GM19025 (cell line): ENCODE measurements at regions not wholly inside any gene's neighbourhood (a gene's known extent, or its start where the extent isn't known, plus 50 kb on each side); places are given as distances from the start of the nearest gene placed in this dataset.
A peak's percentile ranks its signal among the peaks of the same experiment; 100 is the strongest.

Experiments
- ATAC-seq: cut with Tn5 transposase; IDR thresholded peaks from one replicate; pipeline ENCODE4 v1.9.1; 2021; ENCODE audit warnings: mild to moderate bottlenecking, low read depth, moderate library complexity; ENCODE audit not compliant: unreplicated experiment

DNA sequence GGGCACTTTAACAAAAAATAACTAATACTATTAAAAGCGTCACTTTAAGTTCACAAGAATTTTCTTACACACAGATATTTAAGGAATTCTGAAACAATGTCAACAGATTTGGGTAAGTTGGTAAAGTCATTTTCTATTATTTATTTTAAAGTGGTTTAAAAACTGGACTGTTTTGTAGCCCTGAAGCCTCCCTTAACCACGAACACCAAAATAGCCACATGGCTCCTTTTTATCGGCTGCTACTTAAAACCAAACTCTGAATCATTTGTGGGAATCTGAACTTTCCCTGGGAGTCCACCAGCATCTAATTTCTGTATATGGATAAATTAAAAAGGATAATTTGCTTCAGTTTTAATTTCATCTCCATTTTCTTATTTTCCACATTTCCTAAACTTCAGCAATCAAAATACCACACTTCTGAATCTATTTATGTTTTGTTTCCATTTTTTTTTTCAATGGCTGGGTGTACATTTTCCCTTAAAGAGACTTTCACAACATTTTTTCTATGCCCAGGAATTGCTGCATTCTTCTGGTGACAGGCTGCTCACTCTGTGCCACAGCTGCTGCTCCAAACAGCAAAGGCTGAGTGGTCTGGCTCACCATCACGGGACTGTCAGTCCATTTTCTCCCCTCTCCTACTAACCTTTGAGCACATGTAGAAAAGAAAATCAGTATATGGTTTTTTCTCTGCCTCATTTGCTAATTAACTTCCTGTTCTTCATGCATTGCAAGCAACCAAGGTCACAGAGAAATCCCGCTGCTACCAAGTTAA is 255.5 kb upstream of the KCNJ16 start:
- ATAC-seq = no peak

DNA sequence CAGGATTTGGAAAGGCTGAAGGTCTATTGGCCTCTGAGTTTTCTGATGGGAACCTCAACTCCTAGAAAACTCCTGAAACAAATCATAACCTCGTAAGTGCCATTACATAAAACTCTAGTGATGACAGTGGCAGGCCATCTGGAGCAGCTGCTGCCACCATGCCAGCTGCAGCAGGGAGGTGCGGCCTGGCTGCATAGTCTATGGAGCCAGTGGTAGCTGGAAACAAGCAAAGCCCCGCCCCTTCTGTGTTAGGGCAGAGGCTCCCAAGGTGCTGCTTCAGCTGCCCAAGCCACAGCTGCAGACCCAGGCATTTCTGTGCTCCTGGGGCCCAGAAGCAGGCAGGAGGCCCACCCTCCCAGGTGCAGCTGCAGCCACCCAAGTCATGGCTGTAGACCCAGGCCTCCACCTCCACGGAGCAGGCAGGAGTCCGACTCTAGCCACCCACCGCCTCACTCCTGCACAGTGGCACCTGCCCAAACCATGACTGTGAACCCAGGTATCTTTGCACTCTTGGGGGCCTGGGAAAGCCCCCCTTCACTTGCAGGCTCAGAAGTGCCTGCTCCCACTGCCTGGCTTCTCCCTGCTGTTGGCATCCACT is 254.1 kb upstream of the KCNJ16 start:
- no peak for ATAC-seq

DNA sequence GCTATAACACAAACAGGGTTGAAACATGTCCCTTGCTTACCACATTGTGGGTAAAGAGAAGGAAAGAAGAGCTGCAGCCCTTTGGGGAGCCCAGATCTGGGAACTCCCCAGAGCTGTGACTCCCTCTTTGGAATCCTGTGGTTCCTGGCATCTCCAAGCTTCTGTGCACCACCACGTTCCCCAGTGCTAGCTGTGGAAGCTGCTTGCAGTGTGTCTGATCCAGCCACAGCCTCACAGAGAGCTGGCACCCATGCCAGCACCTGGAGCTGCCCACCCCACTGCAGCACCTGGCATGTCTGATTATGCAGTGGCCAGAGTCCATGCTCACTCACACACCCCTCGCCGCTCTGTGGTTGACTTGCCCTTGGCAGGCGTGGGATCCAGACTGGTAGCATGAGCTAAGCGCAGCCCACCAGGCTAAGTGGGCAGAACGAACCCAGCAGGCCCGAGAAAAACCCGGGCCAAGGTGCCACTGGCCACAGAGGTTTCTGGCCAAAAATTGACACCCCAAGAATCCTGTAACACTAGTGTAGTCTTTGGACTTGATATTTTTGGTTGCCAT is 252.6 kb upstream of the KCNJ16 start:
- ATAC-seq = no peak

DNA sequence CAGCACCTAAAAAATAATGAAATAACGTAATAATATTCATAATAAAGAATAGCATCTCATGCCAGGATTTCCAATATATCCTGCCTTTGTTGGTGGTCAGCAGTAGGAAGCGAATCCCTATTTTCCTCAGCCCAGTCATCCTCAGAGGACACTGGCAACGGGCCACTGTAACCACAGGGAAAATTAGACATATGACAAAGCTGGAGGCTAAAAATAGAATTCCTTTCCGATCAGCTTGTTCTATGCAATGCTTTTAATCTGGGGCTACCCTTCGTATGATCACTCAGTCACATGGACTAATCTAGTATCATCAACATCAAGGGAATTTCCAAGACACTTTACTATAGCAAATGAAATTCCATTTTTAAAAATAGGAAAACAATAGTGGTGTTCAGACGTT is 246.9 kb upstream of the KCNJ16 start:
- ATAC-seq = no peak

DNA sequence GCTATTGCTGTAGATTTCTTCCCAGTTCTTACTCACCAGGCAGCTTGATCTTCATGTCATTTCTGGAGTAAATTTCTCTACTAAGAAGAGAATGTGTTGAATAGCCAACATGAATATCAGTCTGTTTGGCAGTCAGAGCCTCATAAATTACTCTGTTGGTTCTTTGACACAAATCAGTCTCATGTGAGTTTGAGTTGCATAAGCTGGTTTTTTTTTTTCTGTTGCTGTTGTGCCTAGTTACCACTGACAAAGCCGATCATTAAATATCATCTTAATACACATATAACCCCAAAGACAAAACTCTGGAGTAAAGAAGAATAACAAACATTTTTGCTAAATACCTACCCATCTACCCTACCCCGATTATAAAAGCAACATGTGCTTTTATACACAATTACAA is 240.5 kb upstream of the KCNJ16 start:
- ATAC-seq = no peak

DNA sequence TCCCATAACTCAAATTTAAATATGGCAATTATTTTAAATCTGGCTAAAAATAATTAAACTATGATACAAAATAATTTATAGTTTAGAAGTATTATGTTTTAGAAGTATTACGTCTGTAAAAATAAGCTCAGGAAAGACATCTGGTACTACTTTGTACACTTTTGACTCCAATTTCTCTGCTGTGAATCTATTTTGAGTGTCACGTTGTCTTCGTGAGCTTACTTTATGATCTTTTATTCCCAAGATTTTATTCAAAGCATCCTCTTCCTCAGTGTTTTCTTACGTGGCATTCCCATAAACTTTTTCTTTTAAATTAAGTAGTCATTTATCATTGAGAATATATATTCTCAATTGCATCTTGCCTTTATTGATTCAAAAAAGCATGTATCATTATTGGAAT is 223.3 kb upstream of the KCNJ16 start:
- no peak for ATAC-seq

DNA sequence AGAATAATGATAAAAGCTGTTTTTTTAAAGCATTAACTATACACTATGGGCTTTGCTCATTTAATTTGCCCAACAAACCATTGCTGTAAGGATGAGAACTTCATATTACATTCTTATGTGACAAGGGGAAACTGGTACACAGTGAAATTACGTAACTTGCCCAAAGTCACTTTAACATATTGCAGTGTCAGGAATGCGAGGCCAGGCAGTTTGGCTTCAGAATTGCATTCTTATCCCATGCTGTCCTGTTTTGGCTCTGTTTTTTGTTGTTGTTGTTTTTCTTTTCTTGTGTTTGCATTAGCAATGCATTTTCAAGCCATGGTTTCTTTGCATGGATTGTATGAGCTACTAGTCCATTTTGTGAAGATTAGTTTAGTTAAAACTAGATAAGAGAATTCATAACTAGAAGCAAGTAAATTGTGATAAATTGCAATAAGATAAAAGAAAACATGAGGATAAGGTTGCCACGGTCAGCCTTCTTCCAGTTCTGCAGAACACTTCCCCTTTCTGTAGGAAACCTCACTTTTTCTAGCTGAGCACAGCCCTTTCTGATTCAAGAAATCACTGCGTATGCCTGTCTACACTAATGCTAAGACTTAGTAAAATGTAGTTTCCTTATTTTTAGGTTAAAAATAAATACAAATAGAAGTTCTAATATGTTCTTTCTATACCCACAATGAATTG is 221.3 kb upstream of the KCNJ16 start:
- no peak for ATAC-seq

DNA sequence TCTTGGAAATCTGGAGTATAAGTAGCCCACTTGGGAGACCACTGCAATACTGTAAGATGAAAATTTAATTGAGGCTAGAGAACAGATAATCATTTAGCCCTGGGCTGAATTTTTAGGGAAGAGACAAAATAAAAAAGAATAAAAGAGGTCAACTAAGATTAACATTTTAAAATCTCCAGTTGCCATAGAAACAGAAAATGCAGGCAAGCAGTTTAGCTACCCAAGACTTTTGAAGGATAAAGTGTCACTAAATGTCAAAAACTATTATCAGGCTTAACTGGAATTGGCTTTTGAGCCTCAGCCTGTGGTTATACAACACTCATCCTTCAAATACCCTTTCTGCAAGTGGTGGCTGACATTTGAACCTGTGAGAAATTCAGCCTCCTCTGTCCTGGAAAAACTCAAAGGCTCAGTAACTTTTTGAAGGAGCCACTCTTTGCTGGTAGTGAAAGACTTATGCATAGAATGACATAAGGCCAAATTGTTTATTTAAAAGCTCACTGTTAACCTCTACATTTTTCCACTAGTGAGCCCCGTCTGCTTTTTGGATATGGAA is 220.7 kb upstream of the KCNJ16 start:
- ATAC-seq = no peak

DNA sequence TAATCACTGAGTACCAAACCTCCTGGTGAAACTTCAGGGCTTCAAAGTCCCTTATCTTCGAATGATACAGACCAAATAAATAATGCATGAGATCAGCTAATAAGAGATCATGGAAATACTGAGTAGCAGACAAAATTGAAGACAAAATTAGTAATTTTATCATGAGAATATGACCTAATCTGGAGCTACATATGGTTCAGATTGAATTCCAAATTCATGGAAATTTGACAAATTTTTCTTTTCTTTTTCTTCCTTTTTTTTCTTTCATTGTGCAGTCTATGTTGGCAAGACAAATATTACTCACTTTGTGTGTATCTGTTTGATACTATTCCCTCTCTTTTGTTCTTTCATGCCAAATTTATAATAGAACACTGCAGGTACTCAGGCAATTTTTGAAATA is 218.1 kb upstream of the KCNJ16 start:
- no peak for ATAC-seq

DNA sequence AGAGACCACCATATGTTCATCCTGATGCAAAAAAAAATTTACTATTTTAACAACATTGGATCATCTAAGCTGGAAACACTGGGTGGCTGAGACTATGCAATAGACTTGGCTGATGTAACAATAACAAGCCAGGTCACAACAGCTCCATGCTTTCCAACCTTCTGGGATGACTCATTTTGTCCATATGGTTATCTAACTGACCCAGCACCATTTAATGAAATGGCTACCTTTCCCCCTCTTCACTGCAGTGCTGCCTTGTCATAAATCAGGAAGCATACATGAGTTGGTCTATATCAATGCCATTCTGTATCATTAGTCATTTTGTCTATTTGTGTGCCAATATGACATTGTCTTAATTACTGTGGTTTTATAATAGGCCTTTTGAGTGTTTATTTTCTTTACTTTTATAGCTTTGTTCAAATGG is 217.6 kb upstream of the KCNJ16 start:
- ATAC-seq = no peak

DNA sequence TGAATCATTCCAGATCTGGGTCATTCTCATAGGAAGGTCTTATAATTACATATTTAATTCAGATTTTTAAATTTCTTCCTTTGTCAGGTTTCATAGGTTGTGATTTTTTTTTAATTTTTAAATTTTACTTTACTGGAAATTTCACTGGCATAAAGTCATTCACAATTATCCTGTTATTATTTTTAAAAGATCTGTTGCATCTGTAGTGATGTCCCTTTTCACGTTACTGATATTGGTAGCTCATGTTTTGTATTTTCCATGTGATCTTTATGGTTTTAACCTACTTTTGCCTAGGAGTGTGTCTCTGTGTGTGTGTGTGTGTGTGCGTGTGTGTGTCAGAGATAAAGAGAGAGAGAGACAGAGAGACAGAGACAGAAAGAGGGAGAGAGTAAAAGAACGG is 216.6 kb upstream of the KCNJ16 start:
- ATAC-seq = no peak

DNA sequence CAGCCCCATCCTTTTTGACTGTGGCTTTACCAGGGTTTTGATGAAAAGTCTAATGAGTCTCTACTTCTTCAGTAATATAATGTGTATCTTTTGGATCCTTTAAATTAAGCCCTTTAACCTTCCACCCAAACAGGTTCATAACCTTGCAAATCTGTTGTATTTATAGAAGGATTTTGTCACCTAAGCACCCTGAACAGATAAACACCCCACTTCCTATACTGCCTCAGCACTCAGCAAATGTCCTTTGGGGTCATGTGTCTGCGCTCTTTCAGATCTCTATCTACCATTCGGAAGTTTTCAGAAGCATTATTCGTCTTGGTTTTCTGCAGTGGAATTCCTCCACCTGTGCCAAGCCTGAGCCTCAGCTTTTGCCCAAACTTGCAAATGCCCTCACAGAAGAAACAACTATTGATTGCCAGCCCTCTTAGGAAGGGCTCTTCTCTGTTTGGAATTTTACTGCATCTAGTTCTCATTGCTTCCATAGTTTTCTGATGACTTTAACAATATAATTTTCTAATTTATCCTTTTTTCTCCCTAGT is 214.8 kb upstream of the KCNJ16 start:
- ATAC-seq = no peak

DNA sequence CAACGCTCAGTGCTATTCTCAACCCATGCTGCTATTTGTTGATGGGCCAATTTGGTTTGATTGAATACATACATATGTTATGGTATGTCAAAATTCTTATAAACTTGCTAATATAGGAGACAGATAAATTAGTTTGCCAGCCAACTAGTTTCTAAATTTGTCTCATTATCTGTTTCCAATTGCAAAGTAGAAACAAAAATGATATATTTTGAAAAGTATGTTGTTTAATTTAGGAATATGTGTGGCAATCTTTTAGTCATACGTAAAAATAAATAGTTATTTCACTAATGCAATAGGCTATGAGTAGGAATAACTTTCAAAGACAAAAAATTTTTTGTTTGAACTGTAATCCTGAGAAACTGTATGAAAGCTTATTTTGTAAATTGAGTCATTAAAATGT is 210.6 kb upstream of the KCNJ16 start:
- no peak for ATAC-seq

DNA sequence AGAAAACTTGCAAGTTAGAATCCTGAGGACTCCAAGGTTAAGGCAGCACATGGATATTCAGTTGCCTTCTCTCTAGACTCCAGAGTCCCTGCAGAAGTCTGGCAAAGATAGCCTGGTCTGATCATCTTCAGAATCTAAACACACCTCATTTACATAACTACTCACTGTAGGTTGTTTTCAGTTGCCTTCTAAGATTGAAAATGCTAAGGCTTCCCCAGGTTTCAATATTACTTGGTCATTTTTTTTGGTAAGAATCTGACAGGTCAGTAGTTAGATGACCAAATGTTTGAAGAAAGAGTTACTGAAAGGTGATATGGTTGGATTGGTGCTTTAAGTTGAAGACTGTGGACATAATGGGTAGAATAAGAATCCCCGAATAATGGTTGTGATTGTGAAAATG is 205.4 kb upstream of the KCNJ16 start:
- peak; percentile 71 for ATAC-seq

DNA sequence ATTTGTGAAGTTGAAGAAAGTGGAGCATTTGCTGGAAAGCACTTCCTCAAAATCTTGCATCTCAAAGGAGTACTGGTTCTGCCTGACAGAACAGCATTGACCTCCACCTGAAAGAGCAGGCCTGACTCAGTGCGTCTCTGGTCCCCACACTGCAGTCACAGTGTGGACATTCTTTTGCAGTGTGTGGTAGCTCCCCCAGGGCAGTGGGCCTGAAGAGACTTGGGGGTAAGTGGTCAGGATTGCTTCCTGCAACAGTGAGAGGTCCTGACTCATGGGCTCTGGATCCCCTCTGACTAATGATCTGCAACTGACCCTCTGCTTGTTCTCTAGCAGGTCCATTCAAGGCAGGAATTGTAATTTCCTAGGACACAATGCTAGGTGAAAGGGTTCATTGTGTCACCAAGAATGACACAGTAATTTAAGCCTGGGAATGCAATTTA is 204.9 kb upstream of the KCNJ16 start:
- peak; percentile 36 for ATAC-seq

DNA sequence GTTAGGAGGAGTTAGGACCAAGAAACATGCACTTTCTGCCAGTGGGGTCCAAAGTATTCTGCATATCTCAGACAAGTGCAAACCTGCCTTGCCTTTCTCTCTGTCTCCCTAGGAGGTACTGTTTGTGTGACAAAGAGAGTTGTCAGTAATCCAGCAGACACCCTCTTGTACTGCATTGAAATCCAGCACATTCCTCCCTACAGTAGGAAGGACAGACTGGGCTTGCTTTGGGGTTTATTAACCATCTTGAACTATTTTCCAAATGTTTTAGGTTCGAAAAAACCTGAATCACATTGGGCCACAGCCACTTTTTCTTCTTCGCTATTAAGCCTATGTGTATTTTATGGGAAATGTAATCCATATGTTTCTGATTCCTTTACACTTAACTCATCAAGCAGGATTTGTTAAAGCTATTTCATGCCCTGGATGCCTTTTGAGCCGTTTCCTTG is 204.2 kb upstream of the KCNJ16 start:
- no peak for ATAC-seq

DNA sequence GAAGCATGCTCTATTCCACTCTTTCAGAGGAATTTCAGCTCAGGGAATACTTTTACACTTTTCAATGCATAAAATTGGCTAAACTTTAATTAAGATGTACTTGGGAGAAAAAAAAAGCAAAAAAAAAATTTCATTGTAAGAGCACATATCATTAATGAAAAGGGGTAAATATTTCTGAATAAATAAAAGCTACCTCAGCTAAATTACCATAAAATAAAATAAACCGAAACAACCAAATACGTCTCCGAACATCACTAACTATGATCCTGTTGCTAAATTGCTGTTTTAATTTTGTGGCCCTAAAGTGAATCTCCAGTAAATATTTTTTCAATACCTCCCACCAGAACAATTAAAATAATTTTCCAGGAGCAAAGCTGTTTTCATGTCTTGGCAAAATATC is 203.7 kb upstream of the KCNJ16 start:
- ATAC-seq = no peak

DNA sequence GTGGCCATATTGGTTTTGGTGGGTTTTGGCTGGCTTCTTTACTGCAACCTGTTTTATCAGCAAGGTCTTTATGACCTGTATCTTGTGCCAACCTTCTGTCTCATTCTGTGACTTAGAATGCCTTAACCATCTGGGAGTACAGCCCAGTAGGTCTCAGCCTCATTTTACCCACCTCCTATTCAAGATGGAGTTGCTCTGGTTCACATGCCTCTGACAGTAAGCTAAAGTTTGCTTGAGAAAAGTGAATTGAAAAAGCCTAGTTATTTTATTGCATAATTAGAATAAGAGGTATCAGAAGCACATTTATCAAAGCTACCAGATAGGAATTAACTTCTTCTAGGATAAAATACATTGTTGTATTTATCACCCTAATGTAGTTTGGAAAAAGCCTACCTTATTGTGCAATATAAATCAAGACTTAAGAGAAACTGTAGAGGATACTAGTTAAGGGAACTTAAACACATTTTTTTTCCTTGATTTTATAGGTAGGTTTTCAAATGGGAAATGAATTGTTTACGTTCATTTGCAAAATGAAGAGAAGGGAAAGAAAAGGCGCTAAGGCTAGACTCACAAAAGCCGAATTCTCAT is 202.3 kb upstream of the KCNJ16 start:
- no peak for ATAC-seq

DNA sequence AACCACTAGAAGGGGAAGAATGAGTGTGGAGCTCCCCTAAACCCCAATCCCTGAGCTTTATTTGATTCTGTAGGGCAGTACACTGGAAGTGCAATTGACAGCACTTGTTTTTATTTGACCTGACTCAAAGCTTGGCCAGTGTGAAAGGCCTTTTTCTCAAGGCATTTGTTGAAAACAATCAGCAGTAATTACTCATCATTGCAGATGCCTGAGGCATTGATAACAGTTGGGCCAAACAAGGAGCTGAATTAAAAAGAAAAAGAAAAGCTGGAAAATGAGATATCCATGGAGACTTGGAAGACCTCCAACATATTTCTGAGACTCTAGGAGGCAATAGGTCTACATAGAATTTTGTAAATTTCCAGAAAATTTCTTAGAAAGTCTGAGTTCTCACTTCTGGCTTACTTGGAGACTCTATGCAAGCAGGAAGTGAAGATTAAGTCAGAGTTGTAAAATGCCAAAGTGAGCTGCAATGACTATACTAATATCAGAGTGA is 200.8 kb upstream of the KCNJ16 start:
- ATAC-seq = no peak

DNA sequence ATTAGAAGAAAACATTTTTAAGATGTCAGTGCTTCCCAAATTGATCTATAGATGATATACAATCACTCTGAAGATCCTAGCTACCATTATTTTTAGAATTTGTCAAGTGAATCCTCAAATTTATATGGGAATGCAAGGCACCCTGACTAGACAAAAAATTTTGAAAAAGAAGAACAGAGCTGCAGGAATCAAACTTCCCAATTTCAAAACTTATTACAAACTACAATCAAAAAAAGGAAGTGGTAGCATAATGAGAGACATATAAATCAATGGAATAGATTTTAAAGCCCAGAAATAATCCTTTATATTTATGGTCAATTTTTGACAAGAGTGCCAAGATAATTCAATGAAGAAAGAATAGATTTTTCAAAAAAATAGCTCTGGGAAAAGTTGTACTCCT is 198.3 kb upstream of the KCNJ16 start:
- no peak for ATAC-seq
